CD14-positive monocyte (primary cell): ENCODE measurements at regions not wholly inside any gene's neighbourhood (a gene's known extent, or its start where the extent isn't known, plus 50 kb on each side); places are given as distances from the start of the nearest gene placed in this dataset.

Experiments
- DNase-seq, 3 donors: peaks; one replicate each; pipeline ENCODE4 v3.0.0-alpha.2; 2011 to 2022
- H2AFZ ChIP-seq: 2 replicates; pipeline ENCODE4 v1.6.0; 2012; ENCODE audit warnings: mild to moderate bottlenecking, low read depth, low read length, inconsistent platforms; ENCODE audit not compliant: insufficient read depth, poor library complexity, severe bottlenecking
- H3K27ac ChIP-seq, 2 donors: 1 replicate in 1 of 2; 2 replicates in 1 of 2; pipeline ENCODE4 v1.5.1; 2012 to 2013; ENCODE audit warnings: low read length in 2 of 2, control low read depth in 1 of 2, inconsistent platforms in 1 of 2, low read depth in 1 of 2, mild to moderate bottlenecking in 1 of 2
- H3K27me3 ChIP-seq, 2 donors: one replicate each; pipeline versions ENCODE4 v1.6.0 to v1.6.1; 2011 to 2013; ENCODE audit warnings: low read length in 2 of 2; ENCODE audit not compliant: control insufficient read depth in 2 of 2, insufficient read depth in 2 of 2
- H3K36me3 ChIP-seq, 2 donors: replicated peaks in 1 of 2; 1 replicate in 1 of 2; 2 replicates in 1 of 2; pipeline versions ENCODE4 v1.5.1 to v1.6.1; 2012 to 2013; ENCODE audit warnings: low read length in 2 of 2, control low read depth in 1 of 2, inconsistent platforms in 1 of 2, mild to moderate bottlenecking in 1 of 2; ENCODE audit not compliant: insufficient read depth in 2 of 2, control insufficient read depth in 1 of 2
- H3K4me1 ChIP-seq, 2 donors: 1 replicate in 1 of 2; 2 replicates in 1 of 2; pipeline versions ENCODE4 v1.5.1 to v1.6.1; 2012 to 2013; ENCODE audit warnings: low read length in 2 of 2, control low read depth in 1 of 2, inconsistent platforms in 1 of 2, mild to moderate bottlenecking in 1 of 2, moderate library complexity in 1 of 2; ENCODE audit not compliant: insufficient read depth in 2 of 2, control insufficient read depth in 1 of 2
- H3K4me2 ChIP-seq: replicated peaks from 2 replicates; pipeline ENCODE3; 2012; ENCODE audit warnings: low read length, moderate library complexity, mild to moderate bottlenecking; ENCODE audit not compliant: poor library complexity, severe bottlenecking; ENCODE audit errors: extremely low read depth
- H3K4me3 ChIP-seq, 3 experiments: fragments of 200-600 bp in 1 of 3; sonication (generic) in 1 of 3; replicated peaks in 1 of 3; 1 replicate in 2 of 3; 2 replicates in 1 of 3; pipeline ENCODE4 v1.5.1; 2011 to 2013; ENCODE audit warnings: low read length in 3 of 3, mild to moderate bottlenecking in 3 of 3, control low read depth in 2 of 3, low read depth in 2 of 3, inconsistent platforms in 1 of 3, moderate library complexity in 1 of 3
- H3K79me2 ChIP-seq: 2 replicates; pipeline ENCODE4 v1.6.0; 2012; ENCODE audit warnings: mild to moderate bottlenecking, control low read depth, inconsistent platforms, low read length, moderate library complexity; ENCODE audit not compliant: insufficient read depth
- H3K9ac ChIP-seq: 2 replicates; pipeline ENCODE4 v1.6.0; 2017; ENCODE audit warnings: low read length, mild to moderate bottlenecking; ENCODE audit not compliant: insufficient read depth, poor library complexity, severe bottlenecking
- H3K9me3 ChIP-seq, 2 donors: replicated peaks in 1 of 2; 1 replicate in 1 of 2; 2 replicates in 1 of 2; pipeline versions ENCODE4 v1.5.1 to v1.6.1; 2012 to 2013; ENCODE audit warnings: low read length in 2 of 2, control low read depth in 1 of 2; ENCODE audit not compliant: control insufficient read depth in 1 of 2, insufficient read depth in 1 of 2
- H4K20me1 ChIP-seq: 2 replicates; pipeline ENCODE4 v1.6.0; 2012; ENCODE audit warnings: mild to moderate bottlenecking, low read length, control low read depth, moderate library complexity; ENCODE audit not compliant: insufficient read depth
- H3K27ac Mint-ChIP-seq, 7 donors: one replicate each; pipeline ENCODE4 v1.8.0; 2020; ENCODE audit warnings: mild to moderate bottlenecking in 7 of 7, mixed read lengths in 7 of 7, moderate library complexity in 6 of 7, inconsistent platforms in 2 of 7
- H3K27me3 Mint-ChIP-seq, 3 donors: one replicate each; pipeline ENCODE4 v1.8.0; 2021 to 2022; ENCODE audit warnings: low read depth in 3 of 3, mild to moderate bottlenecking in 3 of 3, mixed read lengths in 3 of 3, moderate library complexity in 3 of 3, inconsistent platforms in 1 of 3
- H3K36me3 Mint-ChIP-seq, 2 donors: one replicate each; pipeline ENCODE4 v1.8.0; 2020; ENCODE audit warnings: mixed read lengths in 2 of 2, inconsistent platforms in 1 of 2, mild to moderate bottlenecking in 1 of 2
- H3K4me1 Mint-ChIP-seq: one replicate; pipeline ENCODE4 v1.8.0; 2020; ENCODE audit warnings: mild to moderate bottlenecking, mixed read lengths
- H3K4me3 Mint-ChIP-seq, 2 donors: one replicate each; pipeline ENCODE4 v1.8.0; 2020; ENCODE audit warnings: mild to moderate bottlenecking in 2 of 2, mixed read lengths in 2 of 2, moderate library complexity in 1 of 2
- H3K9me3 Mint-ChIP-seq, 7 donors: one replicate each; pipeline ENCODE4 v1.8.0; 2020 to 2022; ENCODE audit warnings: mixed read lengths in 7 of 7, mild to moderate bottlenecking in 6 of 7, moderate library complexity in 6 of 7, inconsistent platforms in 2 of 7
- WGBS: methylation state at CpG from one replicate; pipeline ENCODE4 v1.1.5; 2013; ENCODE audit warnings: missing lambda C conversion rate; ENCODE audit not compliant: insufficient coverage; 5-methylcytosine and 5-hydroxymethylcytosine counted together
- intact Hi-C, 2 donors: fragments of 100-400 bp; cut with micrococcal nuclease; formaldehyde crosslinking; loops; one replicate each; pipeline versions ENCODE4 v1.15.0 to v1.15.1; 2023
- TF ChIP-seq, protein P1 (sequence below): fragments of 200-600 bp; IDR thresholded peaks from one replicate; pipeline ENCODE4 v1.8.0; 2022; ENCODE audit warnings: antibody characterized with exemption, mild to moderate bottlenecking

DNA sequence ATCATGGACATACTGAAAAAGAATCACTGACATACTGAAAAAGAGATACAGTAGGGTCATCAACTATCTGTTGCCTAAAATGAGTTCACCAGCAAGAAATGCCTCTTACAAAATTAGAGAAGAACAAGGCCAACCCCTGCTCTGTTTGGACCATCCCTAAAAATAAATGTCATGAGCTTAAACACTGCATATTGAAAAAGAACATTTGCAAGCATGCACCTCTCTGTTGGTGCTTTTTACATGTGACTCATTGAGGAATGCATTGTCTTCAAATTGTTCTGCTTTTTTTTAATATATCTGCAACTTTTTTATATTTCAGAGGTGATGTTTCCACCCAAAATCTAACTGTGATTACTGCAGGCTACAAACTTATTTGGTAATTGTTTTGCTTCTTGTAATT is 233.9 kb upstream of the LRATD1 start:
- Histone ChIP-seq H3K4me3 (no peak overlapping the region), H4K20me1 (no peaks in the 10 kb centered on the region), H3K27me3 (no peaks in the 10 kb centered on the region), H3K9me3 (no peaks in the 10 kb centered on the region), H3K9ac (no peak overlapping the region), H3K27ac (no peak overlapping the region), H3K79me2 (no peaks in the 10 kb centered on the region), H3K4me2 (no peak overlapping the region), H3K4me1 (no peaks in the 10 kb centered on the region), H3K36me3 (no peaks in the 10 kb centered on the region), H2AFZ (no peak overlapping the region)
- Mint-ChIP-seq H3K36me3 (no peaks in the 10 kb centered on the region), H3K27me3 (peaks cover 0 to 2% (median 2%) of the 10 kb centered on the region in 3 donors), H3K27ac (no peak overlapping the region), H3K4me3 (no peak overlapping the region), H3K9me3 (peaks cover 0 to 3% (median 1%) of the 10 kb centered on the region in 7 donors), H3K4me1 (no peaks in the 10 kb centered on the region)
- intact Hi-C loops = no loop called here
- DNase-seq = no peak
- TF ChIP-seq, protein P1, sequence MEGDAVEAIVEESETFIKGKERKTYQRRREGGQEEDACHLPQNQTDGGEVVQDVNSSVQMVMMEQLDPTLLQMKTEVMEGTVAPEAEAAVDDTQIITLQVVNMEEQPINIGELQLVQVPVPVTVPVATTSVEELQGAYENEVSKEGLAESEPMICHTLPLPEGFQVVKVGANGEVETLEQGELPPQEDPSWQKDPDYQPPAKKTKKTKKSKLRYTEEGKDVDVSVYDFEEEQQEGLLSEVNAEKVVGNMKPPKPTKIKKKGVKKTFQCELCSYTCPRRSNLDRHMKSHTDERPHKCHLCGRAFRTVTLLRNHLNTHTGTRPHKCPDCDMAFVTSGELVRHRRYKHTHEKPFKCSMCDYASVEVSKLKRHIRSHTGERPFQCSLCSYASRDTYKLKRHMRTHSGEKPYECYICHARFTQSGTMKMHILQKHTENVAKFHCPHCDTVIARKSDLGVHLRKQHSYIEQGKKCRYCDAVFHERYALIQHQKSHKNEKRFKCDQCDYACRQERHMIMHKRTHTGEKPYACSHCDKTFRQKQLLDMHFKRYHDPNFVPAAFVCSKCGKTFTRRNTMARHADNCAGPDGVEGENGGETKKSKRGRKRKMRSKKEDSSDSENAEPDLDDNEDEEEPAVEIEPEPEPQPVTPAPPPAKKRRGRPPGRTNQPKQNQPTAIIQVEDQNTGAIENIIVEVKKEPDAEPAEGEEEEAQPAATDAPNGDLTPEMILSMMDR = no peak

DNA sequence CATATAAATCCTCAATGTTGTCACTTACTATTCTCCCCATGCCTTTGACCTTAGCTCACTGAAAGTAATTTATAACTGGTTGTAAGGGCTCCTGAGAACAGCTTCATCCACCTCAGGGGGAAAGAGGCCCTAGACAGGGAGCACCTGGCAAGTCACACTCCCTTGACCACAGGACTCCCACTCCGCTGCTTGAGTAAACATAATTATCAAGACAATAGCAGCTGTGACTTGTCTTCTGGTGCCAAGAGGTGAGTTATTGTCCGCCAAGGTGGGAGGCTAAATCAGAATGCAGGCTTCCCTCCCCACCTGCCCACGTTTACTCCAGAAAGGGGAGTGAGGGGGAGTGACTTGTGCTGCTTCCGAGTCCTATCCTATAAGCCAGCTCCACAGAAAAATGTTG is 230.6 kb upstream of the LRATD1 start:
- intact Hi-C loops = no loop called here
- Histone ChIP-seq H3K4me3 (no peak overlapping the region), H3K36me3 (no peaks in the 10 kb centered on the region), H2AFZ (no peak overlapping the region), H3K4me1 (no peaks in the 10 kb centered on the region), H4K20me1 (no peaks in the 10 kb centered on the region), H3K9ac (no peak overlapping the region), H3K79me2 (no peaks in the 10 kb centered on the region), H3K27ac (no peak overlapping the region), H3K27me3 (no peaks in the 10 kb centered on the region), H3K9me3 (peaks cover 0 to 2% of the 10 kb centered on the region in 2 donors), H3K4me2 (no peak overlapping the region)
- TF ChIP-seq, protein P1 = no peak
- no peaks in the 10 kb centered on the region for H3K4me1 Mint-ChIP-seq
- H3K27ac Mint-ChIP-seq = no peak overlapping the region
- H3K27me3 Mint-ChIP-seq = peaks cover 0 to 2% (median 2%) of the 10 kb centered on the region in 3 donors
- peaks cover 0 to 3% (median 0%) of the 10 kb centered on the region in 7 donors for H3K9me3 Mint-ChIP-seq
- no peak for DNase-seq
- WGBS = no CpG with 5 or more reads among the region's 4 CpGs
- H3K36me3 Mint-ChIP-seq = no peaks in the 10 kb centered on the region
- no peak overlapping the region for H3K4me3 Mint-ChIP-seq
